PC-3 (cell line): ENCODE measurements at regions not wholly inside any gene's neighbourhood (a gene's known extent, or its start where the extent isn't known, plus 50 kb on each side); places are given as distances from the start of the nearest gene placed in this dataset.

Experiments
- CTCF ChIP-seq: fragments of 300-600 bp; sonication (generic); conservative IDR thresholded peaks from 2 replicates; pipeline ENCODE4 v1.5.1; 2017; ENCODE audit warnings: antibody characterized with exemption, low read depth, mild to moderate bottlenecking, low read length
- EZH2 ChIP-seq: fragments of 300-600 bp; sonication (generic); IDR thresholded peaks from one replicate; pipeline ENCODE4 v1.6.1; 2017; ENCODE audit warnings: antibody characterized with exemption, mild to moderate bottlenecking, low read length; ENCODE audit not compliant: unreplicated experiment
- EZH2phosphoT487 ChIP-seq: fragments of 300-600 bp; sonication (generic); IDR thresholded peaks from 2 replicates; pipeline ENCODE4 v1.6.1; 2018; ENCODE audit warnings: mild to moderate bottlenecking, antibody characterized with exemption, low read length, borderline replicate concordance

GRCh38 chr15:37199545-37199944, 99.2 kb upstream of the MEIS2 start:
- TF ChIP-seq CTCF = no peak
- TF ChIP-seq EZH2 = no peak
- TF ChIP-seq EZH2phosphoT487 = no peak
